DMS53 (cell line): ENCODE measurements at regions not wholly inside any gene's neighbourhood (a gene's known extent, or its start where the extent isn't known, plus 50 kb on each side); places are given as distances from the start of the nearest gene placed in this dataset.
"Not testable (repeated sequence)": the region's sequence is repeated elsewhere in the genome, so short reads cannot be mapped to it uniquely, and the experiment has no call there.

Experiments
- DNase-seq: peaks from one replicate; lab custom pipeline; 2025; lab: John Stamatoyannopoulos, UW

- no peak for DNase-seq
Measured at GRCh38 chr15:57767481-57767880, 61.0 kb downstream of the POLR2M start.

- DNase-seq: no peak
Measured at GRCh38 chr15:57769266-57769665, 62.8 kb downstream of the POLR2M start.

GRCh38 chr15:57770495-57770894, 64.0 kb downstream of the POLR2M start:
- DNase-seq: no peak

GRCh38 chr15:57772223-57772957, 65.9 kb downstream of the POLR2M start:
- peak; percentile 6 for DNase-seq

- no peak for DNase-seq
Measured at GRCh38 chr15:57773051-57773450, 66.5 kb downstream of the POLR2M start.

GRCh38 chr15:57777003-57777402, 70.5 kb downstream of the POLR2M start:
- no peak for DNase-seq

GRCh38 chr15:57780471-57780870, 74.0 kb downstream of the POLR2M start:
- no peak for DNase-seq

- no peak for DNase-seq
Measured at GRCh38 chr15:57782731-57783130, 76.2 kb downstream of the POLR2M start.

- no peak for DNase-seq
Measured at GRCh38 chr15:57784081-57784511, 77.6 kb downstream of the POLR2M start.

- DNase-seq: no peak
Measured at GRCh38 chr15:57785039-57785438, 78.5 kb downstream of the POLR2M start.

GRCh38 chr15:57785959-57786358, 79.4 kb downstream of the POLR2M start:
- no peak for DNase-seq

- DNase-seq: no peak
Measured at GRCh38 chr15:57789225-57789624, 82.7 kb downstream of the POLR2M start.

GRCh38 chr15:57792724-57793449, 86.4 kb downstream of the POLR2M start:
- no peak for DNase-seq

GRCh38 chr15:57795261-57795660, 88.7 kb downstream of the POLR2M start:
- no peak for DNase-seq

GRCh38 chr15:57796146-57796545, 89.6 kb downstream of the POLR2M start:
- DNase-seq: no peak

GRCh38 chr15:57797110-57797509, 90.6 kb downstream of the POLR2M start:
- no peak for DNase-seq

- no peak for DNase-seq
Measured at GRCh38 chr15:57797568-57798267, 91.2 kb downstream of the POLR2M start.

- DNase-seq: no peak
Measured at GRCh38 chr15:57806003-57806402, 99.5 kb downstream of the POLR2M start.

- DNase-seq: not testable (repeated sequence)
Measured at GRCh38 chr15:57809285-57809684, 102.8 kb downstream of the POLR2M start.

GRCh38 chr15:57816599-57816998, 110.1 kb downstream of the POLR2M start:
- no peak for DNase-seq

GRCh38 chr15:57819646-57820045, 113.1 kb downstream of the POLR2M start:
- DNase-seq: no peak

GRCh38 chr15:57820119-57820518, 113.6 kb downstream of the POLR2M start:
- DNase-seq: no peak

GRCh38 chr15:57821826-57822225, 115.3 kb downstream of the POLR2M start:
- DNase-seq: no peak
